Kidney (tissue), 13 donors: ENCODE measurements at regions not wholly inside any gene's neighbourhood (a gene's known extent, or its start where the extent isn't known, plus 50 kb on each side); places are given as distances from the start of the nearest gene placed in this dataset.

Experiments
- DNase-seq, 5 donors: peaks; one replicate each; pipeline ENCODE4 v3.0.0-alpha.2; 2013 to 2020
- FAIRE-seq: peaks from 2 replicates; lab custom pipeline; 2012; peaks lifted over from hg19 to GRCh38; lab: Jason Lieb, UNC
- H3K27ac ChIP-seq, 2 donors: one replicate each; pipeline ENCODE4 v1.7.0; 2013; ENCODE audit warnings: low read depth in 2 of 2, low read length in 2 of 2, inconsistent platforms in 1 of 2
- H3K27me3 ChIP-seq: one replicate; pipeline ENCODE4 v1.7.1; 2013; ENCODE audit warnings: low read length, inconsistent platforms; ENCODE audit not compliant: control insufficient read depth, insufficient read depth
- H3K36me3 ChIP-seq, 3 donors: one replicate each; pipeline versions ENCODE4 v1.7.0 to v1.7.1; 2013; ENCODE audit warnings: low read length in 3 of 3, control low read depth in 1 of 3, inconsistent platforms in 1 of 3; ENCODE audit not compliant: insufficient read depth in 3 of 3, control insufficient read depth in 2 of 3
- H3K4me1 ChIP-seq, 3 donors: one replicate each; pipeline versions ENCODE4 v1.7.0 to v1.7.1; 2013; ENCODE audit warnings: low read length in 3 of 3, inconsistent platforms in 1 of 3, low read depth in 1 of 3; ENCODE audit not compliant: control insufficient read depth in 2 of 3, insufficient read depth in 2 of 3
- H3K4me3 ChIP-seq, 3 donors: one replicate each; pipeline versions ENCODE4 v1.7.0 to v1.8.1; 2013; ENCODE audit warnings: low read length in 3 of 3, control low read depth in 1 of 3, inconsistent platforms in 1 of 3
- H3K9ac ChIP-seq, 3 donors: one replicate each; pipeline versions ENCODE4 v1.7.0 to v1.7.1; 2013; ENCODE audit warnings: low read length in 3 of 3, control low read depth in 1 of 3, inconsistent platforms in 1 of 3
- H3K9me3 ChIP-seq, 3 donors: one replicate each; pipeline versions ENCODE4 v1.7.0 to v1.7.1; 2013; ENCODE audit warnings: low read length in 3 of 3, control low read depth in 1 of 3, inconsistent platforms in 1 of 3; ENCODE audit not compliant: control insufficient read depth in 2 of 3, insufficient read depth in 1 of 3
- intact Hi-C: fragments of 100-400 bp; cut with DNase I; formaldehyde crosslinking; loops from one replicate; pipeline ENCODE4 v1.11.1; 2022
- TF ChIP-seq, protein P1 (sequence below): IDR thresholded peaks from 3 replicates; pipeline ENCODE4 v1.5.1; 2012; ENCODE audit warnings: mild to moderate bottlenecking, moderate library complexity, borderline replicate concordance; ENCODE audit not compliant: insufficient read depth; ENCODE audit errors: extremely low read depth
- donor health status: control.
- donor health status: control.
- donor health status: control.
- donor health status: control.
- donor health status: control.
- donor health status: DM: yes; HTN: yes; CAD: no.
- donor health status: Normal renal cell carcinoma (clear cell type).

GRCh38 chr5:126016256-126016655 is 407.0 kb upstream of the GRAMD2B start:
- Histone ChIP-seq H3K9ac (no peak overlapping the region), H3K36me3 (no peaks in the 10 kb centered on the region), H3K4me3 (no peak overlapping the region), H3K9me3 (no peaks in the 10 kb centered on the region), H3K27ac (no peak overlapping the region), H3K27me3 (no peaks in the 10 kb centered on the region), H3K4me1 (peaks cover 0 to 10% (median 3%) of the 10 kb centered on the region in 3 donors)
- TF ChIP-seq, protein P1, sequence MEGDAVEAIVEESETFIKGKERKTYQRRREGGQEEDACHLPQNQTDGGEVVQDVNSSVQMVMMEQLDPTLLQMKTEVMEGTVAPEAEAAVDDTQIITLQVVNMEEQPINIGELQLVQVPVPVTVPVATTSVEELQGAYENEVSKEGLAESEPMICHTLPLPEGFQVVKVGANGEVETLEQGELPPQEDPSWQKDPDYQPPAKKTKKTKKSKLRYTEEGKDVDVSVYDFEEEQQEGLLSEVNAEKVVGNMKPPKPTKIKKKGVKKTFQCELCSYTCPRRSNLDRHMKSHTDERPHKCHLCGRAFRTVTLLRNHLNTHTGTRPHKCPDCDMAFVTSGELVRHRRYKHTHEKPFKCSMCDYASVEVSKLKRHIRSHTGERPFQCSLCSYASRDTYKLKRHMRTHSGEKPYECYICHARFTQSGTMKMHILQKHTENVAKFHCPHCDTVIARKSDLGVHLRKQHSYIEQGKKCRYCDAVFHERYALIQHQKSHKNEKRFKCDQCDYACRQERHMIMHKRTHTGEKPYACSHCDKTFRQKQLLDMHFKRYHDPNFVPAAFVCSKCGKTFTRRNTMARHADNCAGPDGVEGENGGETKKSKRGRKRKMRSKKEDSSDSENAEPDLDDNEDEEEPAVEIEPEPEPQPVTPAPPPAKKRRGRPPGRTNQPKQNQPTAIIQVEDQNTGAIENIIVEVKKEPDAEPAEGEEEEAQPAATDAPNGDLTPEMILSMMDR, result no peak
- intact Hi-C loops, result no loop called here
- FAIRE-seq, result no peak
- peak in 1 of 5 donors; percentile 65 for DNase-seq

- TF ChIP-seq, protein P1, result no peak
- FAIRE-seq, result no peak
- no peaks in the 10 kb centered on the region for H3K27me3 ChIP-seq
- H3K36me3 ChIP-seq, result no peaks in the 10 kb centered on the region
- peaks cover 0 to 10% (median 3%) of the 10 kb centered on the region in 3 donors for H3K4me1 ChIP-seq
- no peak overlapping the region for H3K9ac ChIP-seq
- no peak for DNase-seq
- H3K9me3 ChIP-seq, result no peaks in the 10 kb centered on the region
- intact Hi-C loops, result no loop called here
- no peak overlapping the region for H3K27ac ChIP-seq
- no peak overlapping the region for H3K4me3 ChIP-seq
Observed at GRCh38 chr5:126017096-126017495, 406.1 kb upstream of the GRAMD2B start.

GRCh38 chr5:126020770-126021169 is 402.4 kb upstream of the GRAMD2B start:
- FAIRE-seq, result no peak
- no peak overlapping the region for H3K9ac ChIP-seq

More at GRCh38 chr5:126020770-126021169, 402.4 kb upstream of the GRAMD2B start:
- DNase-seq, result no peak
- Histone ChIP-seq H3K4me3 (no peak overlapping the region), H3K36me3 (no peaks in the 10 kb centered on the region), H3K9me3 (no peaks in the 10 kb centered on the region), H3K27me3 (no peaks in the 10 kb centered on the region), H3K4me1 (peaks cover 0 to 3% (median 2%) of the 10 kb centered on the region in 3 donors), H3K27ac (no peak overlapping the region)
- intact Hi-C loops, result no loop called here
- TF ChIP-seq, protein P1, result no peak
